ENCODE measurements at regions not wholly inside any gene's neighbourhood (a gene's known extent, or its start where the extent isn't known, plus 50 kb on each side); places are given as distances from the start of the nearest gene placed in this dataset.

DNA sequence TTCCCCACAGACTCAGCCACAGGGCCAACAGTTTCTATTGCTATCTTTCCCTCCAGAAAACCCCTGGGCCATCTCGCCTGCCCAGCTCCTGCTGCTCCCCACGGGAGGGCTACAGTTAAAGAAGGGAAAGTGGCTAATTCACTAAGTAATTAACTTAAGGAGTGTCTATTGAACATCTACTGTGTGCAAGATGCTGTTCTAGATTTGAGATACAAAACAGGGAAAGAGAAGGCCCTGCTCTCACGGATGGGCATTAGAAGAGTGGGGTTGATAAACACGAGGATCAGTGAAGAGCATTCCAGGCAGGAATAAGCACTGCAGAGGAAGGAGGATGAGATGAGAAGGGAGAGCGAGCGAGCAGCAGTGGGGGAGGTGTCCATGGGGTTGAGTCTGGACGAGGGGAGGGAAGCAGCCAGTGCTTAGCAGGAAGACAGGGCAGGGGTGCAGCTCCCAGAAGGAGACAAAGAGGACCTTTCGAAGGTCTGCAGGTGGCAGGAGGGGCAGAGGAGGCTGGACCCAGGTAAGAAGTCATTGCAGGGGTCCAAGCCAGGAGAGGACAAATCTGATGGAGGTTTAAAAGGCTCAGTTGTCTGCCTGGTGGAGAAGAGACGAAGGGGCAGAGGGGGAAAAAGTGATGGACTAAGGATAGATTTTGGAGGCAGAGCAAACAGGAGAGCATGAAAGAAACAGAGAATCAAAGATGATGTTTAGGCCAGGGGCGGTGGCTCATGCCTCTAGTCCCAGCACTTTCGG, 64.7 kb downstream of the KLF15 start:
- TF ChIP-seq, protein P1, sequence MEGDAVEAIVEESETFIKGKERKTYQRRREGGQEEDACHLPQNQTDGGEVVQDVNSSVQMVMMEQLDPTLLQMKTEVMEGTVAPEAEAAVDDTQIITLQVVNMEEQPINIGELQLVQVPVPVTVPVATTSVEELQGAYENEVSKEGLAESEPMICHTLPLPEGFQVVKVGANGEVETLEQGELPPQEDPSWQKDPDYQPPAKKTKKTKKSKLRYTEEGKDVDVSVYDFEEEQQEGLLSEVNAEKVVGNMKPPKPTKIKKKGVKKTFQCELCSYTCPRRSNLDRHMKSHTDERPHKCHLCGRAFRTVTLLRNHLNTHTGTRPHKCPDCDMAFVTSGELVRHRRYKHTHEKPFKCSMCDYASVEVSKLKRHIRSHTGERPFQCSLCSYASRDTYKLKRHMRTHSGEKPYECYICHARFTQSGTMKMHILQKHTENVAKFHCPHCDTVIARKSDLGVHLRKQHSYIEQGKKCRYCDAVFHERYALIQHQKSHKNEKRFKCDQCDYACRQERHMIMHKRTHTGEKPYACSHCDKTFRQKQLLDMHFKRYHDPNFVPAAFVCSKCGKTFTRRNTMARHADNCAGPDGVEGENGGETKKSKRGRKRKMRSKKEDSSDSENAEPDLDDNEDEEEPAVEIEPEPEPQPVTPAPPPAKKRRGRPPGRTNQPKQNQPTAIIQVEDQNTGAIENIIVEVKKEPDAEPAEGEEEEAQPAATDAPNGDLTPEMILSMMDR (conservative IDR thresholded peaks at IDR 0.05; ENCODE audit: low read depth, low read length) = no peak
- no peak overlapping the region for H3K4me3 ChIP-seq (ENCODE audit: low read depth, low read length)
- no peak for DNase-seq (ENCODE audit: low read depth)

DNA sequence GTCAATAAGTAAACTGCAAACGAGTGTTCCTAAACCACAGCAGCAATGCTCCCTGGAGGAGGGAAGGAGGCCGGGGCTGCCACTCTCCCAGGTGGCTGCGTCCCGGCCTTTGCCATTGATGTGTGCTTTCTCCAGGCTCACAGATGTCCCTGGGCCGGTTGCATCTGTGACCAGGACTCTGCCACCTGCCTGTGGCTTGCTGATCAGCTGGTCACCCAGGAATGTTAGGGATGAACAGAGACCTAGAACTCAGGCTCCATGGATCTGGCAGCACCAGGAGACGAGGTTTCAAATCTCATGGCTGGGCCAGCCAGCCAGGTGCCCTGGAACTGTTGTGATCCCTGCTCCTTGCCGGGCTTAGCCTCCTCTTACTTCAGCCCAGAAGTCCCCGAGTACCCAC, 65.7 kb downstream of the KLF15 start:
- TF ChIP-seq, protein P1 (conservative IDR thresholded peaks at IDR 0.05; ENCODE audit: low read depth, low read length) = no peak
- DNase-seq (ENCODE audit: low read depth) = no peak
- H3K4me3 ChIP-seq (ENCODE audit: low read depth, low read length) = no peak overlapping the region

DNA sequence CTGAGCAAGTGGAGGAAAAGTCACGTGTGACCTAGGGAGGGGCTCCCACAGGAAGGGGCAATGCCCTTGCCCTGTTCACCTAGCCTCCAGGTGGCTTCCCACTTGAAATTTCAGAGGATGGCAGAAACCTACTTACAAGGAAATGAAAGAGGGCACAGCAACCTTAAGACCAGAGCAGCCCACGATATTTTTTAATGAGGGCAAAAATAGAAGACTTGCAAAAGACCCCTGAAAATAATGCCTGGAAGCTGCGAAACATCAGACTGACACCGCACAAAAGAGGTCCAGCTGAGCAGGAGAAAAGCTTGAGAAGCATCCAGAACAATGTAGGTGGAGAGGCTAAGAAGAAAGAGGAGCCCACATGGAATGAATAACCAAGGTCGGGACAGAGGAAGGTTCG, 66.1 kb downstream of the KLF15 start:
- no peak for DNase-seq (ENCODE audit: low read depth)
- no peak overlapping the region for H3K4me3 ChIP-seq (ENCODE audit: low read depth, low read length)
- TF ChIP-seq, protein P1 (conservative IDR thresholded peaks at IDR 0.05; ENCODE audit: low read depth, low read length) = no peak

DNA sequence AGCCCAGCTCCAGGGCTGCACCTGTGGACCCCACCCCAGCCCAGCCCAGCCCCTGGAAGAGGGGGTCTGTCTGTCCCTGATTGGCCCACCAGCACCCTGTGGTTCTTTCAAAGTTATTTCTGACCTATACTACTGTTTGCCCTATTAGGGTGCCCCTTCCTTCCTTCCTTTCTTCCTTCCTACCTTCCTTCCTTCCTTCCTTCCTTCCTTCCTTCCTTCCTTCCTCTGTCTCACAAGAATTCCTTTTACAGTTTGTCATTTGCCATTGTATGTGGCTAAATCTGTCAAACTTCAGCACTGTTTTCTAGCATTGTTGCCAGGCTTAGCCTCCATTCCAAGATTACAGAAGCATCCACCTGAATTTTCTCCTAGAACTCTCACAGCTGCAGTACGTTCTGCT, 66.9 kb downstream of the KLF15 start:
- no peak for DNase-seq (ENCODE audit: low read depth)
- TF ChIP-seq, protein P1 (conservative IDR thresholded peaks at IDR 0.05; ENCODE audit: low read depth, low read length) = no peak
- no peak overlapping the region for H3K4me3 ChIP-seq (ENCODE audit: low read depth, low read length)

DNA sequence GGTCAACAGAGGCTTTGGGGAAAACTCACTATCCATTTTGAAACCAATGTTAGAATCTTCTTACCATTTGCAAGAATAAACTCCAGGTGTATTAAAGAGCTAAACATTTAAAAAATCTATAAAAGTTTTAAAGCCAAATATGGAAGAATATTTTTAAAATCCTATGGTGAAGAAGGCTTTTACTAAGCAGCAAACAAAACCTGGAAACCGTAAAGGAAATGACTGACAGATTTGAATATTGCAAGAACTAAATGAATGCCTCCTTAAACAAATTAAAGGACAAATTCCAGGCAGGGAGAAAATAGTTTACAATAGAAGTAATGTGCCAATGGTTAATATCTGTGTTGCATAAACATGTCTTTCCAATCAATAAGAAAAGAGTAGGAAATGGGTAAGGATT, 68.1 kb downstream of the KLF15 start:
- DNase-seq (ENCODE audit: low read depth) = no peak
- TF ChIP-seq, protein P1 (conservative IDR thresholded peaks at IDR 0.05; ENCODE audit: low read depth, low read length) = no peak
- no peak overlapping the region for H3K4me3 ChIP-seq (ENCODE audit: low read depth, low read length)

DNA sequence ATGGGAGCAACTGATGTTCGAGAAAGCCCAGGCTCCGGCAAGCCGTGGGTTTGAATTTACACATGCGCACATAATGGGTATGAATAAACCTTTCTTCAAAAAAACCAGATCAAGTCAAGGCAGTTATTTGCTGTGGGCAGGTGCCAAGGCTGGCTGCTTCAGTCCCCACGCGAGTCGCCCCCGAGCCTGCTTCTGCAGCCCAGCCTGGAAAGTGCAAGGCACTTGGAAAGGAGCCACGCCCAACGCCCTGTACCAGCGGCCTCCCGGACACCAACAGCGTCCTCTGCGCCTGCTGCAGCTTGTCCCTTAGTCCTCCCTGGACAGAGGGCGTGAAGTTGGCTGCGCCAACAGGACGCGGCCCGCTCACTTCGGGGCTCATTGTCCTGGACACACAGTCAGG, 68.9 kb downstream of the KLF15 start:
- H3K4me3 ChIP-seq (ENCODE audit: low read depth, low read length) = no peak overlapping the region
- DNase-seq (ENCODE audit: low read depth) = no peak
- TF ChIP-seq, protein P1 (conservative IDR thresholded peaks at IDR 0.05; ENCODE audit: low read depth, low read length) = no peak
